Spleen (tissue), 11 donors: ENCODE measurements at regions not wholly inside any gene's neighbourhood (a gene's known extent, or its start where the extent isn't known, plus 50 kb on each side); places are given as distances from the start of the nearest gene placed in this dataset.

Experiments
- DNase-seq: peaks from one replicate; pipeline ENCODE4 v3.0.0-alpha.2; 2020
- H3K27ac ChIP-seq, 8 donors: fragments of 200-600 bp; sonication (generic) in 7 of 8; 1 replicate in 4 of 8; 2 replicates in 4 of 8; pipeline versions ENCODE4 v1.5.0 to v1.8.0; 2016 to 2021; ENCODE audit warnings: inconsistent platforms in 4 of 8, mild to moderate bottlenecking in 4 of 8, moderate library complexity in 1 of 8
- H3K27me3 ChIP-seq, 7 donors: fragments of 200-600 bp; sonication (generic) in 6 of 7; replicated peaks in 1 of 7; 1 replicate in 4 of 7; 2 replicates in 3 of 7; pipeline versions ENCODE4 v1.5.0 to v1.8.0; 2016 to 2021; ENCODE audit warnings: inconsistent platforms in 3 of 7, mild to moderate bottlenecking in 1 of 7
- H3K36me3 ChIP-seq, 6 donors: fragments of 200-600 bp; sonication (generic) in 5 of 6; 1 replicate in 4 of 6; 2 replicates in 2 of 6; pipeline versions ENCODE4 v1.5.0 to v1.8.0; 2016 to 2021; ENCODE audit warnings: inconsistent platforms in 2 of 6
- H3K4me1 ChIP-seq, 6 donors: fragments of 200-600 bp; sonication (generic) in 5 of 6; 1 replicate in 3 of 6; 2 replicates in 3 of 6; pipeline versions ENCODE4 v1.5.0 to v1.8.0; 2016 to 2021; ENCODE audit warnings: inconsistent platforms in 3 of 6
- H3K4me3 ChIP-seq, 8 donors: fragments of 200-600 bp; sonication (generic) in 7 of 8; 1 replicate in 4 of 8; 2 replicates in 4 of 8; pipeline versions ENCODE4 v1.5.0 to v1.8.0; 2016 to 2021; ENCODE audit warnings: inconsistent platforms in 4 of 8, mild to moderate bottlenecking in 4 of 8, moderate library complexity in 2 of 8
- H3K9me3 ChIP-seq, 8 donors: fragments of 200-600 bp; sonication (generic) in 7 of 8; 1 replicate in 4 of 8; 2 replicates in 4 of 8; pipeline versions ENCODE4 v1.5.0 to v1.8.0; 2016 to 2021; ENCODE audit warnings: inconsistent platforms in 4 of 8
- POLR2A ChIP-seq, 3 donors: fragments of 450-650 bp; IDR thresholded peaks; one replicate each; pipeline ENCODE4 v1.5.1; 2017; ENCODE audit warnings: antibody characterized with exemption in 3 of 3, mild to moderate bottlenecking in 1 of 3
- POLR2AphosphoS5 ChIP-seq, 3 donors: sonication (generic); formaldehyde crosslinking; IDR thresholded peaks; one replicate each; pipeline ENCODE4 v1.5.1; 2017; ENCODE audit warnings: antibody characterized with exemption in 3 of 3
- WGBS, 5 donors: extraction: QIAGEN DNeasy Blood & Tissue Kit in 3 of 5; methylation state at CpG; one replicate each; pipeline versions ENCODE4 v1.1.5 to v1.1.7; 2013 to 2018; 5-methylcytosine and 5-hydroxymethylcytosine counted together
- intact Hi-C: fragments of 100-400 bp; cut with DNase I; formaldehyde crosslinking; loops from one replicate; pipeline ENCODE4 v1.15.0; 2023; ENCODE audit warnings: low total_unique reads
- TF ChIP-seq, protein P1 (sequence below), 11 experiments: fragments of 200-600 bp in 7 of 11; fragments of 450-650 bp in 4 of 11; sonication (generic) in 4 of 11; IDR thresholded peaks in 8 of 11; conservative IDR thresholded peaks in 3 of 11; 1 replicate in 7 of 11; 2 replicates in 4 of 11; pipeline versions ENCODE4 v1.4.0 to v1.8.0; 2016 to 2021; ENCODE audit warnings: antibody characterized with exemption in 11 of 11, inconsistent platforms in 4 of 11, mild to moderate bottlenecking in 1 of 11
- donor health status: healthy with polysubstance abuse.
- donor health status: DM: no; HTN: no; CAD: no; lungs with moderate emphysema.
- donor health status: DM: no; HTN: no; CAD: no.
- donor health status: Bipolar disorder and iron deficiency.
- donor health status: healthy.
- donor health status: DM: no; HTN: no; CAD: no.
- donor health status: DM: yes; HTN: yes; CAD: no.

GRCh38 chr2:147538088-147538487 lies 306.7 kb upstream of the ACVR2A start:
- H3K4me1 ChIP-seq: no peaks in the 10 kb centered on the region
- intact Hi-C loops: no loop called here
- no peaks in the 10 kb centered on the region for H3K36me3 ChIP-seq
- no peak for DNase-seq
- TF ChIP-seq, protein P1, sequence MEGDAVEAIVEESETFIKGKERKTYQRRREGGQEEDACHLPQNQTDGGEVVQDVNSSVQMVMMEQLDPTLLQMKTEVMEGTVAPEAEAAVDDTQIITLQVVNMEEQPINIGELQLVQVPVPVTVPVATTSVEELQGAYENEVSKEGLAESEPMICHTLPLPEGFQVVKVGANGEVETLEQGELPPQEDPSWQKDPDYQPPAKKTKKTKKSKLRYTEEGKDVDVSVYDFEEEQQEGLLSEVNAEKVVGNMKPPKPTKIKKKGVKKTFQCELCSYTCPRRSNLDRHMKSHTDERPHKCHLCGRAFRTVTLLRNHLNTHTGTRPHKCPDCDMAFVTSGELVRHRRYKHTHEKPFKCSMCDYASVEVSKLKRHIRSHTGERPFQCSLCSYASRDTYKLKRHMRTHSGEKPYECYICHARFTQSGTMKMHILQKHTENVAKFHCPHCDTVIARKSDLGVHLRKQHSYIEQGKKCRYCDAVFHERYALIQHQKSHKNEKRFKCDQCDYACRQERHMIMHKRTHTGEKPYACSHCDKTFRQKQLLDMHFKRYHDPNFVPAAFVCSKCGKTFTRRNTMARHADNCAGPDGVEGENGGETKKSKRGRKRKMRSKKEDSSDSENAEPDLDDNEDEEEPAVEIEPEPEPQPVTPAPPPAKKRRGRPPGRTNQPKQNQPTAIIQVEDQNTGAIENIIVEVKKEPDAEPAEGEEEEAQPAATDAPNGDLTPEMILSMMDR (IDR thresholded peaks at IDR 0.05 in 8 of 11, conservative IDR thresholded peaks at IDR 0.05 in 3 of 11): no peak
- no peak for TF ChIP-seq POLR2A (IDR thresholded peaks at IDR 0.05)
- no peak for TF ChIP-seq POLR2AphosphoS5 (IDR thresholded peaks at IDR 0.05)
- WGBS, 5 donors: 12 to 32% (median 17%) methylated on average over 1 of the region's 1 CpG
- H3K27ac ChIP-seq: no peak overlapping the region
- no peaks in the 10 kb centered on the region for H3K9me3 ChIP-seq
- no peaks in the 10 kb centered on the region for H3K27me3 ChIP-seq
- no peak overlapping the region for H3K4me3 ChIP-seq

- Histone ChIP-seq H3K27ac (no peak overlapping the region), H3K9me3 (no peaks in the 10 kb centered on the region), H3K4me1 (peaks cover 0 to under 1% (median 0%) of the 10 kb centered on the region in 6 donors), H3K36me3 (no peaks in the 10 kb centered on the region), H3K4me3 (no peak overlapping the region), H3K27me3 (no peaks in the 10 kb centered on the region)
- no peak for DNase-seq
- 73 to 87% (median 76%) methylated on average over 3 of the region's 3 CpGs for WGBS, 5 donors
- TF ChIP-seq, protein P1 (IDR thresholded peaks at IDR 0.05 in 8 of 11, conservative IDR thresholded peaks at IDR 0.05 in 3 of 11): no peak
- no peak for TF ChIP-seq POLR2A (IDR thresholded peaks at IDR 0.05)
- no peak for TF ChIP-seq POLR2AphosphoS5 (IDR thresholded peaks at IDR 0.05)
- intact Hi-C loops: no loop called here
Measured at GRCh38 chr2:147531269-147531668, 313.6 kb upstream of the ACVR2A start.

GRCh38 chr2:147530033-147530432 lies 314.8 kb upstream of the ACVR2A start:
- intact Hi-C loops: no loop called here
- no peak for DNase-seq
- Histone ChIP-seq H3K9me3 (no peaks in the 10 kb centered on the region), H3K4me1 (peaks cover 0 to 9% (median 1%) of the 10 kb centered on the region in 6 donors), H3K4me3 (no peak overlapping the region), H3K27ac (no peak overlapping the region), H3K27me3 (no peaks in the 10 kb centered on the region), H3K36me3 (no peaks in the 10 kb centered on the region)
- WGBS, 5 donors: 78 to 93% (median 81%) methylated on average over 3 of the region's 3 CpGs
- no peak for TF ChIP-seq POLR2AphosphoS5 (IDR thresholded peaks at IDR 0.05)
- TF ChIP-seq, protein P1 (IDR thresholded peaks at IDR 0.05 in 8 of 11, conservative IDR thresholded peaks at IDR 0.05 in 3 of 11): no peak

GRCh38 chr2:147525819-147526489 lies 318.9 kb upstream of the ACVR2A start:
- Histone ChIP-seq H3K27ac (no peak overlapping the region), H3K9me3 (no peaks in the 10 kb centered on the region), H3K27me3 (no peaks in the 10 kb centered on the region), H3K4me1 (peaks cover 0 to 9% (median 1%) of the 10 kb centered on the region in 6 donors), H3K4me3 (no peak overlapping the region), H3K36me3 (no peaks in the 10 kb centered on the region)
- intact Hi-C loops: no loop called here
- no peak for DNase-seq
- TF ChIP-seq POLR2A (IDR thresholded peaks at IDR 0.05) (no peak), POLR2AphosphoS5 (IDR thresholded peaks at IDR 0.05) (no peak)
- TF ChIP-seq, protein P1 (IDR thresholded peaks at IDR 0.05 in 8 of 11, conservative IDR thresholded peaks at IDR 0.05 in 3 of 11): no peak
- 22 to 36% (median 26%) methylated on average over 3 of the region's 3 CpGs for WGBS, 5 donors
